ENCODE measurements at regions not wholly inside any gene's neighbourhood (a gene's known extent, or its start where the extent isn't known, plus 50 kb on each side); places are given as distances from the start of the nearest gene placed in this dataset.
A peak's percentile ranks its signal among the peaks of the same experiment; 100 is the strongest.

DNA sequence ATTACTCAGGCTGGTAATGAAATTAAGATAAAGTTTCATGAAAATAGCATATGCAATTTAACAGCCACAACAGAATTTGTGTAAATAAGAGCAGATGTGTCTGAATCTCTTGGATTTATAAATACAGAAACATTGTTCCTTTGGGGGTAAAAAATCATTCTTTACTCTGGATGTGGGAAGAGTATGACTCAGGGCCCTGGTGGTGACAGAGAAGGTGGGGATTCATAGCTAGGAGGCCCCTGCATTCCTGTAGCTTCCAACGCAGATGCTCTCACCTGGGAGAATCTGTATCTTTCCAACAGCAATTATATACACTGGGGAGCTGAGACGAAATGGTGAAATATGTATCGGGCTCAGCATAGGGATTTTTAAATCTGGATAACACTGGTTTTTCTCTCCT lies 167.6 kb upstream of the CADPS start:
- Histone ChIP-seq H3K36me3 (ENCODE audit: insufficient read depth, low read length) (no peaks in the 10 kb centered on the region), H2AFZ (ENCODE audit: low read depth, low read length) (no peak overlapping the region), H3K27me3 (ENCODE audit: insufficient read depth, low read length) (no peaks in the 10 kb centered on the region), H3K4me3 (ENCODE audit: insufficient read depth, low read depth, low read length) (no peak overlapping the region), H3K9ac (ENCODE audit: low read length) (no peak overlapping the region), H3K27ac (ENCODE audit: low read depth, low read length) (no peak overlapping the region), H3K4me1 (ENCODE audit: insufficient read depth, low read length) (no peaks in the 10 kb centered on the region), H3K79me2 (ENCODE audit: insufficient read depth, low read length) (no peaks in the 10 kb centered on the region), H3K4me2 (ENCODE audit: low read length) (no peak overlapping the region), H3K9me3 (ENCODE audit: insufficient read depth, low read depth, low read length) (no peaks in the 10 kb centered on the region), H4K20me1 (ENCODE audit: insufficient read depth, low read length) (no peaks in the 10 kb centered on the region)
- H3K4me1 Mint-ChIP-seq (ENCODE audit: low read depth, unreplicated experiment) = peaks cover 19% of the 10 kb centered on the region
- H3K9me3 Mint-ChIP-seq (ENCODE audit: unreplicated experiment) = peaks cover 3% of the 10 kb centered on the region
- DNase-seq (ENCODE audit: low read depth) (no peak), FAIRE-seq (no peak)
- H3K27ac Mint-ChIP-seq (ENCODE audit: unreplicated experiment) = no peak overlapping the region
- H3K36me3 Mint-ChIP-seq (ENCODE audit: low read depth, unreplicated experiment) = no peaks in the 10 kb centered on the region
- TF ChIP-seq, protein P1, sequence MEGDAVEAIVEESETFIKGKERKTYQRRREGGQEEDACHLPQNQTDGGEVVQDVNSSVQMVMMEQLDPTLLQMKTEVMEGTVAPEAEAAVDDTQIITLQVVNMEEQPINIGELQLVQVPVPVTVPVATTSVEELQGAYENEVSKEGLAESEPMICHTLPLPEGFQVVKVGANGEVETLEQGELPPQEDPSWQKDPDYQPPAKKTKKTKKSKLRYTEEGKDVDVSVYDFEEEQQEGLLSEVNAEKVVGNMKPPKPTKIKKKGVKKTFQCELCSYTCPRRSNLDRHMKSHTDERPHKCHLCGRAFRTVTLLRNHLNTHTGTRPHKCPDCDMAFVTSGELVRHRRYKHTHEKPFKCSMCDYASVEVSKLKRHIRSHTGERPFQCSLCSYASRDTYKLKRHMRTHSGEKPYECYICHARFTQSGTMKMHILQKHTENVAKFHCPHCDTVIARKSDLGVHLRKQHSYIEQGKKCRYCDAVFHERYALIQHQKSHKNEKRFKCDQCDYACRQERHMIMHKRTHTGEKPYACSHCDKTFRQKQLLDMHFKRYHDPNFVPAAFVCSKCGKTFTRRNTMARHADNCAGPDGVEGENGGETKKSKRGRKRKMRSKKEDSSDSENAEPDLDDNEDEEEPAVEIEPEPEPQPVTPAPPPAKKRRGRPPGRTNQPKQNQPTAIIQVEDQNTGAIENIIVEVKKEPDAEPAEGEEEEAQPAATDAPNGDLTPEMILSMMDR (IDR thresholded peaks at IDR 0.05; ENCODE audit: insufficient read depth, low read depth, low read length) = no peak
- TF ChIP-seq EZH2 (IDR thresholded peaks at IDR 0.05; ENCODE audit: insufficient read depth, low read length) = no peak
- no peaks in the 10 kb centered on the region for H3K27me3 Mint-ChIP-seq (ENCODE audit: low read depth, unreplicated experiment)
- no peak overlapping the region for H3K4me3 Mint-ChIP-seq (ENCODE audit: unreplicated experiment)

DNA sequence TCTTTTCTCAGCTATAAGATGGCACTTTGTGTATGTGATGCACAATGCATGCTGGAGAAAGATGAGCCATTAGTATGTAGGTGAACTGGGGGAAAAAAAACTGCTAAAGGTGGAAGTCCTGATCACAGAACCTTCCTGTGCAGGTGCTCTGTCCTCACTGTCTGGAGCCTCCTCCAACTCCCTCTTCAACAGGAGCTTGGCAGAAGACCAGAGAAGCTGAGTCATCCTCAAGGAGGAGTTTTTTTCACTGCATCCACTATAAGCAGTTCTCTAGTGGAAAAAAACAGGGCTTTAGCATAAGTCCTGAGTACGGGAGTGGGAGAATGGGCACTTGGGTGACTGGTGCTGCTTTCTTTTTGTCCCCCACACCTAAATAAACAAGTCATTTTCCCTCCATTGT lies 168.4 kb upstream of the CADPS start:
- Histone ChIP-seq H3K79me2 (ENCODE audit: insufficient read depth, low read length) (no peaks in the 10 kb centered on the region), H3K27ac (ENCODE audit: low read depth, low read length) (no peak overlapping the region), H4K20me1 (ENCODE audit: insufficient read depth, low read length) (no peaks in the 10 kb centered on the region), H3K9me3 (ENCODE audit: insufficient read depth, low read depth, low read length) (no peaks in the 10 kb centered on the region), H2AFZ (ENCODE audit: low read depth, low read length) (no peak overlapping the region), H3K4me2 (ENCODE audit: low read length) (no peak overlapping the region), H3K4me1 (ENCODE audit: insufficient read depth, low read length) (peaks cover 3% of the 10 kb centered on the region), H3K9ac (ENCODE audit: low read length) (no peak overlapping the region), H3K27me3 (ENCODE audit: insufficient read depth, low read length) (no peaks in the 10 kb centered on the region), H3K4me3 (ENCODE audit: insufficient read depth, low read depth, low read length) (no peak overlapping the region), H3K36me3 (ENCODE audit: insufficient read depth, low read length) (no peaks in the 10 kb centered on the region)
- peaks cover 24% of the 10 kb centered on the region for H3K4me1 Mint-ChIP-seq (ENCODE audit: low read depth, unreplicated experiment)
- DNase-seq (ENCODE audit: low read depth) (peak; percentile 57), FAIRE-seq (no peak)
- H3K9me3 Mint-ChIP-seq (ENCODE audit: unreplicated experiment) = peaks cover 3% of the 10 kb centered on the region
- no peak for TF ChIP-seq EZH2 (IDR thresholded peaks at IDR 0.05; ENCODE audit: insufficient read depth, low read length)
- TF ChIP-seq, protein P1 (IDR thresholded peaks at IDR 0.05; ENCODE audit: insufficient read depth, low read depth, low read length) = no peak
- no peaks in the 10 kb centered on the region for H3K27me3 Mint-ChIP-seq (ENCODE audit: low read depth, unreplicated experiment)
- H3K4me3 Mint-ChIP-seq (ENCODE audit: unreplicated experiment) = no peak overlapping the region
- no peaks in the 10 kb centered on the region for H3K36me3 Mint-ChIP-seq (ENCODE audit: low read depth, unreplicated experiment)
- H3K27ac Mint-ChIP-seq (ENCODE audit: unreplicated experiment) = no peak overlapping the region

DNA sequence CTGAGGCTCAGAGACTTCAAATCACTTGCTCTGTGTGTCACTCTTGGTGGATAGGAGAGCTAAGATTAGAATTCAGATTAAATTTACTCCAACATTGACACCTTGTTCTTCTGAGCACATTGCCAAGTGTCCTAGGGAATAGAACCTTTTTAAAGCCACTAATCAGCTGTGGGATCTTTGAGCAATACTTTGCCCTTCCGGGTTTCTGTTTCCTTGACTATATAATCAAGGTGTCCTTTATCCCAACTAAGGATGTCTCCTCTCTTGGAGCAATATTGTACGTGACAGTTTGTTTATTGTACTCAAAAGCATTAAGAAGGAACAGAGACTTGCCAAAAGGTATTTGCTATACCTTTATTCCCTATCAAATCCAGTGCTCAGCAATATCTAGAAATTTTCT lies 170.9 kb upstream of the CADPS start:
- Histone ChIP-seq H3K4me1 (ENCODE audit: insufficient read depth, low read length) (peaks cover 15% of the 10 kb centered on the region), H3K79me2 (ENCODE audit: insufficient read depth, low read length) (no peaks in the 10 kb centered on the region), H3K27ac (ENCODE audit: low read depth, low read length) (no peak overlapping the region), H3K9me3 (ENCODE audit: insufficient read depth, low read depth, low read length) (no peaks in the 10 kb centered on the region), H3K9ac (ENCODE audit: low read length) (no peak overlapping the region), H3K27me3 (ENCODE audit: insufficient read depth, low read length) (no peaks in the 10 kb centered on the region), H3K4me2 (ENCODE audit: low read length) (no peak overlapping the region), H4K20me1 (ENCODE audit: insufficient read depth, low read length) (no peaks in the 10 kb centered on the region), H3K36me3 (ENCODE audit: insufficient read depth, low read length) (no peaks in the 10 kb centered on the region), H2AFZ (ENCODE audit: low read depth, low read length) (no peak overlapping the region), H3K4me3 (ENCODE audit: insufficient read depth, low read depth, low read length) (no peak overlapping the region)
- no peak overlapping the region for H3K4me3 Mint-ChIP-seq (ENCODE audit: unreplicated experiment)
- no peaks in the 10 kb centered on the region for H3K27me3 Mint-ChIP-seq (ENCODE audit: low read depth, unreplicated experiment)
- TF ChIP-seq, protein P1 (IDR thresholded peaks at IDR 0.05; ENCODE audit: insufficient read depth, low read depth, low read length) = no peak
- TF ChIP-seq EZH2 (IDR thresholded peaks at IDR 0.05; ENCODE audit: insufficient read depth, low read length) = no peak
- H3K9me3 Mint-ChIP-seq (ENCODE audit: unreplicated experiment) = peaks cover 3% of the 10 kb centered on the region
- peaks cover 40% of the 10 kb centered on the region for H3K4me1 Mint-ChIP-seq (ENCODE audit: low read depth, unreplicated experiment)
- FAIRE-seq (no peak), DNase-seq (ENCODE audit: low read depth) (no peak)
- H3K36me3 Mint-ChIP-seq (ENCODE audit: low read depth, unreplicated experiment) = no peaks in the 10 kb centered on the region
- no peak overlapping the region for H3K27ac Mint-ChIP-seq (ENCODE audit: unreplicated experiment)
